Middle frontal gyrus (tissue), 1 donor: ENCODE measurements at regions not wholly inside any gene's neighbourhood (a gene's known extent, or its start where the extent isn't known, plus 50 kb on each side); places are given as distances from the start of the nearest gene placed in this dataset.

ENCODE experiments used
- DNase-seq: peaks from one replicate; pipeline ENCODE4 v3.0.0-alpha.2; 2015; ENCODE audit warnings: low spot score; ENCODE audit errors: extremely low spot score

DNA sequence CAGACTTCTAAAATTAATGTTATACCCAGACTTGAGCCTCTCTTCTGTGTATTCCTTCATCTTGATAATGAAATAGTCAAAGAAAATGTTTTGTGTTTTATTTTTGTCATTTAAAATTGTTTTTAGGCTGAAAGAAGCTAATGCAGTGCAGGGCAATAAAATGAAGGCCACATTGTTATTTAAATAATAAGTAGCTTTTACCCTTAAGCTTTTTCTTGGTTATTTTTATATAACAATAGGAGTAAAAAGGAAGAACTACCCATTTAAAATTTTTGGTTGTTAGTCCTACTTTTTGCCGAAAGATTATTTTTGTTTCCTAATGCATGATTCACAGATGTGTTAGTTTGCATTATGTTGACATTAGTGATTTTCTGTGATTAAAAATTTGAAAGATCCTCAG is 181.0 kb upstream of the MEOX2 start:
- DNase-seq, result no peak

- DNase-seq, result no peak
Observed at GRCh38 chr7:15866753-15867152, 180.3 kb upstream of the MEOX2 start.

DNA sequence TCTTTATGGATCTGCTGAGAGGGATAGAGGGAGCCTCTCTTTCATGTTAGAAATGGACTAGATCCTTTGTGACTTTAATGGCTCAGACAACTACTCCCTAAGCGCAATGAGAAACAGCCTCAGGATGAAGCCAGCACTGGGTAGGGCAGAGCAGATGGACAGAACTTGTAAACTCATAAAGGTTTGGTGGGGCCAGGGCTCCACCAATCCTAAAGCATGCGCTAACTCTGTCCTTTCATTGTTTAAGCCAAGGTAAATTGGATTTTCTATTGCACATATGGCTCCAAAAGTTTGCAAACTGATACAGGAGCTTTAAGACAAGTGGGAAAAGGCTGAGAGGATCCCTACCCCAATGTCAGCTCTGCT is 178.1 kb upstream of the MEOX2 start:
- DNase-seq, result no peak

DNA sequence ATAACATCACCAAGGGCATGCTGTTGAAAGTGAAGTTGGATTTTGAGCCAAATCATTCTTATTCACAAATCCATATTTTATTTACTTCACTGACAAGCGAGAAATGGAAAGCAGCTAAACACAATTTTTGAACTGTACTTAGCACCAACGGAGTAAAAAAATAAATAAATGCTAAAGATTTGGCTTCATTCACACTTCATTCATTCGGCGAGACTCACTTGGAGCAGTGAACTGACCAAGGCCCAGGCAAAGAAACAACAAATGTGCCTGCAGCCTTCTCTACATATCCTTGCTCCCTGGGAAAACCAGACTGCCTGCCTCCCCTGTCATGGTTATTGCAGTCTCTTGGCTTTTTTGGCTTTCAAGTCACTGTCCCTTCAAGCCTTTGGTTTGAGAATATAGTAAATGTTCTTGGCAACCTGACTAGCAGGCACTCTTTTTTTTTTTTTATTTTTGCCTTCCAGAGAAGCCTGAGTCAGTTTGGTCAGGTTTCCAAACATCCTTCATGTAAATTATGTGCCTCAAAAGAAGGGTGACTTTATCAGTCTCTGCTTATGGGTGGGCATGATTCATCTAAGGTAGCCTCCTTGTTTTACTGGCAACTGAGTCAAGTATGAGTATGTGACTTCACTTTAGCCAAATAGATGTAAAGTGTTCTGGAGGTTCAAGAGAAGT is 177.6 kb upstream of the MEOX2 start:
- no peak for DNase-seq

DNA sequence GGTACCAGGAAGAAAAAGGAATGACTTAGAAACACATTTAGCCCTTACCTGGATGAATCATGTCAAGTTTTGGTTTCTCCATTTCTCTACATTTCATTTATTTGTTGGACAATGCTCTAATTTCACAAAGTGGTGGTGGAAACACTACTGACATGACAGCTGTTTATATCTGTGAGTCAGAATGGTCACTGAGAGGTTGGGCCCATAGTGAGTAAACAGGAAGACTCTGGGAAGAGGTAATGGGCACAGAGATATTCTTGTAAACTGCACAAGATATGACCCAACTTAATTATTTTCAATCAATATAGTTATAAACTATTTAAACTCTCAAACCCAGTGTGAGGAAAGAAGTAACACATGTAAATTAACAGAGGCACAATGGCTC is 176.3 kb upstream of the MEOX2 start:
- DNase-seq, result no peak

GRCh38 chr7:15862016-15862780 is 175.7 kb upstream of the MEOX2 start:
- DNase-seq, result no peak

DNA sequence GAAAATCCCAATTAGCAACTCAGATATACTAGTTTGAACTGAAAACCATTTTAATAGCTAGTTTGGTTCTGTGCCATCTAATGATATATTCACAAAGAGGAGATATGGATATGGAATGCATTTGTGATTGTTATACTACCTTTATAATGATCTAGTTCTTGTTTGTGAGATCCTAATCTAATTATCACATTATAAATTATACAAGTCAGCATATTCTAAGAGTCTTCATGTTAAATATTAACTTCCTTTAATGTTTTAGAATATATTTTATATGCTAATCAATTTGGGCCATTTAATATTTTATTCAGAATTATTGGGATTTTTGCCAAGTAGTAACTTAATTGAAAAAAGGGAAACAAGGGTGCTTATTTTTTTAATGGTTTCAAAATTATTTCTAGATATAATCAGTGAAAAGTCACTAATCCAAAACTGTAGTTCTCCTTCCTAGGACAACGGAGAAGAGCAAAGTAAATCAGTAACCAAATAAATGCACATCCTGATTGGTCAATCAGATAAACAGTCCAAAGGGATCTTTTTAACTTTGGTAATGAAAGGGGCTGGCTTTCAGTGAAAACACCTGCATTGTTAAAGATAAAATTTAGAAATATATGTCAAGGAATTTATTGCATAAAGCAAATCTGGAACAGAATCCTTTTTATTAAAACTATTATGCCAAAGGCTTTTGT is 173.9 kb upstream of the MEOX2 start:
- no peak for DNase-seq

- DNase-seq, result no peak
Observed at GRCh38 chr7:15857026-15857425, 170.5 kb upstream of the MEOX2 start.

- no peak for DNase-seq
Observed at GRCh38 chr7:15856311-15856710, 169.8 kb upstream of the MEOX2 start.

DNA sequence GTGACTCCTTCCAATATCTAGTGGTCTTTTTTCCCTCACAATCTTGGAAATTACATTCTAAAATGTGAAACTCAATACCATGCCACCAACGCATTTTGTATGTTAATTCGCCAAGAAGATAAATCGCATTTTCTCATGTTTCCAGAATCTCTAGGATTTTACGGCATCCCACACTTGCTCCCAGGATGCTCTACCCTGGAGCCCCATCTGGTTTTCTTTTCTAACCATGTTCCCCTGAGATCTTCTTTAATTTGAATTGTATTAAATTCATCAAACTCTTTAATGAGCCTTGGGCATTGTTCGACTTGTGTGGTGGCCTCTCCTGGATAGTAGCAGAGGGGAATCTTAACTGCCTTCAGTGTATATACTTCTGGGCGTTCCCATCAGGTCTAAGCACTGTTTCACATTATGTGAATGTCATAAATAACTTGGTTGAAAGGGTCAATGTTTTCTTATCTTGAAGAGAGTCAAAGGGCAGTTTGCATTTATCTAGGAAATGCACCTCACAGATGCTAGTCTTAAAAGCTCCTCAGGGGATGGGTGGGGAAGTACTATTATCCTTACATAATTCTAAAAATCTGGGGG is 169.1 kb upstream of the MEOX2 start:
- DNase-seq, result no peak

GRCh38 chr7:15854841-15855524 is 168.5 kb upstream of the MEOX2 start:
- DNase-seq, result no peak

DNA sequence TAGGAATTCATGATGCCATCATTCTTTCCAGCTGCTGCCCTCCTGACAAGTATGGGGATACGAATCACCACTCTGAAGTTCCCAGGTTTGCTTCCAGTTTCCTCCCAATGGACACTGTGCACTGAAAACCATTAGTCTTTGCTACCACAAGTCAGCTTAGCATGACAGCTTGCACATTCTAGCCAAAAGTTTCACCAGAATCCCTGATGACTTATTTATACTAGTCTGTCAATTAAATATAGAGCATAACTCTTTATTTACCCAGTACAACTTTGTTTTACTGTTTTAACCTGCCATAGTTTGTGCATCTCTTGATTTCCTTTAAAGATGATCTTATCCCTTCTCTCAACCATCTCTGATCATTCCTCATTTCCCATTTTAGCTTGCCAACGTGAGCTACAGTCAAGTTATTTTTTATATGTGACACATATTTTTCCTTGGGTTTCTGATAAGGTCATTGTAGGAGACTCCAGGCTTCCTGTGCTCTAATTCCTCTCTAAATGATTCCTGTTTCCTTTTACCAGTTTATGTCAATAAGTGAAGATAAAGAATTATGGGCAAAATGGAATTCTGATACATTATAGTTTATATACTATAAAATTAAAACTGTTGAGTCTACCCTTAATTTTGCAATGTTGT is 167.5 kb upstream of the MEOX2 start:
- DNase-seq, result no peak

DNA sequence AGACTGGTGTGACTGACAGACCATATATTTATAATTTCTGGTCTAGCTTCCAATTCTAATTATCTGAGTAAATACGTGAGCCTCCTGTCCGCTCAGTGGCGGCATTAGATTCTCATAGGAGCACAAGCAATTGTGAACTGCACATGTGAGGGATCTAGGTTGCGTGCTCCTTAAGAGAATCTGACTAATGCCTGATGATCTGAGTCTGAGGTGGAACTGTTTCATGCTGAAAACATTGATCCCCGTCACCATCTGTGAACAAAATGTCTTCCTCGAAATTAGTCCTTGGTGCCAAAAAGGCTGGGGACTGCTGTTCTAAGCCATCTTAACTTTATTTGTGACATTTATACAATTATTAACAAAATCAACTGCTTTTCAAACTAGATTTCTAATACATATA is 164.7 kb upstream of the MEOX2 start:
- DNase-seq, result no peak

DNA sequence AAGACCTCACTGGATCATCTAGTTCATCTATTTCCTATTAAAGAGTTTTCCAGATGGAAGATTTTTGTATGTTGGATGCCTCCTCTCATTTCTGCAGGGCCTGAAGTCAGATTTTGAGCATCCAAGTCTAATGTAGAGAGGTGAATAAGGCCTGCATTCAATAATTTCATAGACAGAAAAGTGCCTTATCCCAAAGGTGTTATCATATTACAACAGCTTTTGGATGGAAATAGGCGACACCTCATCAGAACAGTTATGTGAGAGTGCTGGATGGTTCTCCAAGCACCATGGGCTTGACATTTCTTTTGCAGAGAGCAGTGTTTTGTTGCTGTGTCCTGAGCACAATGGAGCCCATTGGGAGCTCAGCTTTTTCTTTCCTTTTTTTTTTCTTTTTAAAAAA is 162.4 kb upstream of the MEOX2 start:
- no peak for DNase-seq

DNA sequence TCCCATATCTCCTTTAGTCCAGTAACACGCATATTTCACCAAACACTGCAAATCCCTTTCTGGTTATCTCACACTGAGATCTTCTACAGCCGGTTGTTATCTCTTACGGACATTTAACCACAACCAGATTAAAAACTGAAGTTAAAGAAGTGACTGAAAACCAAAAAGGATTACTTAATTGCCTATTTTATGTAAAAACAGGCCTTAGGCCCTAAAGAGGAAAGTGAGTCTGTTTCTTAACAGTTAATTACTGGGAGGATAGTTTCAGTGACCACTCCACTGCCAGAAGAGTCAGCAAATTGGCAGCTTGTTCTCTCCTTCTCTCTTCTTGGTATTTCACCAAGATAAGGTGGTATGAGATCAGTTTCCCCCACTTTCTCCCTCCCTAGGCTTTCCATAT is 161.9 kb upstream of the MEOX2 start:
- no peak for DNase-seq

DNA sequence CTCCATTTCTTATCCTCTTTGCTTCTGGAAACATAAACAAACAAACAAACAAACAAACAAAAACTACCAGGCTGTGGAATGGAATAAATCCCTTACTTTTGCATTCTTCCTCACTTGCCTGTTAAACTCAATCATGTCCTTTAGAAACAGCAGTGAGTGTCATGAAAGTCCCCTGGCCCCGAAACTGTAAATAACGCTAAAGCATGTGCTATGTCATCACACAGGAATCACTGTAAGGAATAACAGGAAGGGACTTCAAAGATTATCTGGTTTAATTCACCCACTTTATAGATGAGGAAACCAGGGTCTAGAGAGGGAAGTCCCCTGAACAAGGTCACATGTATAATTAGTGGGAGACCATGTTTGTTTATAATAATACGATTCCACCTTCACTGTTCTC is 159.4 kb upstream of the MEOX2 start:
- DNase-seq, result no peak

GRCh38 chr7:15845461-15845860 is 159.0 kb upstream of the MEOX2 start:
- DNase-seq, result no peak

GRCh38 chr7:15839416-15840100 is 153.1 kb upstream of the MEOX2 start:
- no peak for DNase-seq

- DNase-seq, result no peak
Observed at GRCh38 chr7:15838265-15838664, 151.8 kb upstream of the MEOX2 start.

GRCh38 chr7:15837306-15837950 is 150.9 kb upstream of the MEOX2 start:
- no peak for DNase-seq
